ENCODE measurements at regions not wholly inside any gene's neighbourhood (a gene's known extent, or its start where the extent isn't known, plus 50 kb on each side); places are given as distances from the start of the nearest gene placed in this dataset.

- Mint-ChIP-seq H3K4me3 (no peak overlapping the region), H3K9me3 (peaks cover 0 to 5% (median 0%) of the 10 kb centered on the region in 6 donors), H3K27me3 (ENCODE audit: low read depth in 3 of 3) (peaks cover 31 to 46% (median 36%) of the 10 kb centered on the region in 3 donors), H3K27ac (no peak overlapping the region), H3K4me1 (peaks cover 17 to 26% of the 10 kb centered on the region in 2 donors), H3K36me3 (no peaks in the 10 kb centered on the region)
- no peak for DNase-seq
Observed at GRCh38 chr5:138661991-138662434, 86.8 kb upstream of the HSPA9 start.

GRCh38 chr5:138661291-138661960, 86.2 kb upstream of the HSPA9 start:
- Mint-ChIP-seq H3K27ac (no peak overlapping the region), H3K4me1 (peaks cover 17 to 23% of the 10 kb centered on the region in 2 donors), H3K27me3 (ENCODE audit: low read depth in 3 of 3) (peaks cover 33 to 42% (median 36%) of the 10 kb centered on the region in 3 donors), H3K4me3 (no peak overlapping the region), H3K9me3 (peaks cover 0 to 5% (median 0%) of the 10 kb centered on the region in 6 donors), H3K36me3 (no peaks in the 10 kb centered on the region)
- DNase-seq, result no peak

DNA sequence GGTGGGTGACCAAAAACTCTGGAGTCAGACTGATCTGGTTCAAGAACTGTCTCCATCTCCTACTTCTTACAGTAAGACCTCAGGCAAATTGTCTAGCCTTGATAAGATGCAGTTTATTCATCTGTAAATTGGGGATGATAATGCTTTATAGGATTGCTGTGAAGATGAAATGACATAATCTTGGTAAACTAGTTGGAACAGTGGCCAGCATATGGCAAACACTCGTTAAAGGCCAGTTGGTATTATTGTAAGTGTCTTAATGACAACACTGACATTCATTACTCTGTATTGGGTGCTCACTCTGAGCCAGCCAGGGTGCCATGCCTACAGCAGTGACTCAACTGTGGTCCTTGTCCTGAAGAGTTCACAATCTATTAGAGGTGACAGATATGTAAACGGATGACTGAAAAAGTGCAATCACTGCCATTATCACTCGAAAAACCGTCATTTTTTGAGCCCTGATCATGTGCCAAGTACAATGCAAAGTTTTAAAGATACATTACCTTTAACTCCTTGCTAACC, 84.9 kb upstream of the HSPA9 start:
- peaks cover 21 to 25% of the 10 kb centered on the region in 2 donors for H3K4me1 Mint-ChIP-seq
- H3K9me3 Mint-ChIP-seq, result peaks cover 0 to 3% (median 0%) of the 10 kb centered on the region in 6 donors

DNA sequence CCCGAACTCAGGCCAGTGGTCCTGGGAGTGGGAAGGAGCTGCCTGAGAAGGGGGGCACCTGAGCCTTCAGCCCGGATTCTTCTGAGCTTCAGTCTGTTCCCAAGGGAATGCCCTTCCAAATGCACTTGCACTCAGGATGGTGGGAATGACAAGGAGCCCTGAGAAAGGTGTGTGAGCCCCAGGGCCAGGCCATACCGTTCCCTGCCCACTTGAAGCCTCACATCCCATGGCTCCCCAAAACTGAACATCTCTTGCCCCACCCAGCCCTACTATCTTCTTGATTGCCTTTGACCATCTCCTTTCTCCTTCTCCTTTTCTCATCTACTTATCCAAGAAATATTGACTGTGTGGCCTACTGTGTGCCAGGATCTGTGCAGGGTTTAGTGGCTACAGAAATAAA, 84.4 kb upstream of the HSPA9 start:
- H3K9me3 Mint-ChIP-seq, result peaks cover 0 to 3% (median 0%) of the 10 kb centered on the region in 6 donors
- no peak for DNase-seq
- peaks cover 0 to 4% (median 0%) of the 10 kb centered on the region in 3 donors for H3K36me3 Mint-ChIP-seq
- no peak overlapping the region for H3K4me3 Mint-ChIP-seq
- H3K4me1 Mint-ChIP-seq, result peaks cover 27 to 31% of the 10 kb centered on the region in 2 donors
- H3K27ac Mint-ChIP-seq, result no peak overlapping the region
- peaks cover 30 to 46% (median 39%) of the 10 kb centered on the region in 3 donors for H3K27me3 Mint-ChIP-seq (ENCODE audit: low read depth in 3 of 3)

More for the DNA sequence above, 84.9 kb upstream of the HSPA9 start:
- Mint-ChIP-seq H3K4me3 (no peak overlapping the region), H3K36me3 (no peaks in the 10 kb centered on the region), H3K27ac (no peak overlapping the region), H3K27me3 (ENCODE audit: low read depth in 3 of 3) (peaks cover 35 to 45% (median 39%) of the 10 kb centered on the region in 3 donors)
- no peak for DNase-seq

DNA sequence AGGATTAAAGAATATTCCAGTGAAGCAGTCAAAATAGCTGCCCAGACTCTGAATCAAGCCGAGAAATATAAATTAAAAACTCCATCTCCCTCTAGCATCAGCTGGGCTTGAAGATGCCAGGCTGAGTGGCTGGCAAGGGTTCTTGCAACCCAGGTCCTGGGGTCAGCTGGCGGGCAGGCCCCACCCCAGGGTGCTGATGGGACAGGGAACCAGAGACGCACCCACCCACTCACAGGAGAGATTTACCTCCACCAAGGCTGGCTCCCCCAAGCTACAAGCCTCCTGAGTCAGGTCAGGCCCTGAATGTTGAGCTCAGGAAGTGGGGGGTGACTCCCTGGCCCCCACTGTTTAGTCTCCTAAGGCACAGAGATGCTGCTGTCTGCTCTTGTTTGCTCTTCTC, 83.9 kb upstream of the HSPA9 start:
- Mint-ChIP-seq H3K4me1 (peaks cover 31 to 35% of the 10 kb centered on the region in 2 donors), H3K27ac (no peak overlapping the region), H3K27me3 (ENCODE audit: low read depth in 3 of 3) (peaks cover 31 to 47% (median 41%) of the 10 kb centered on the region in 3 donors), H3K9me3 (peaks cover 0 to 3% (median 0%) of the 10 kb centered on the region in 6 donors), H3K4me3 (no peak overlapping the region), H3K36me3 (peaks cover 0 to 4% (median 0%) of the 10 kb centered on the region in 3 donors)
- DNase-seq, result no peak

DNA sequence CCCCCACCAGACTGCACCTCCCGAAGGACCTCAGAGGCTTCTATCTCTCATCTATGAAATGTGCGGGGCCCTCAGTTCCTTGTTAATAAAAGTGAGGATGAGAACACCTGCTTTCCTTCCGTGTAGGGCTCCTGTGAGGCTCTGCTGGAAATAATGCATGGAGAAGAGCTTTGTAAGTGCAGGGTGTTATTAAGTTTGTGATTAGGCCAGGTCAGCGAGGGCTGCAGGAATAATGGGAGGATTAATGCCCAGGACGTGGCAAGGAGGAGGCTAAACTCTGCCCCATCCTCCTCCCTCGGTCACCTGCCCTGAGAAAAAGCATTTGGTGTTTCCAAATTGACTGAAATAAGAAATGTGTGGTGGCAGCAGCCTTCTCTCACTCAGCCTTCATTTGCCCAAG, 83.5 kb upstream of the HSPA9 start:
- H3K27me3 Mint-ChIP-seq (ENCODE audit: low read depth in 3 of 3), result peaks cover 33 to 50% (median 45%) of the 10 kb centered on the region in 3 donors
- H3K36me3 Mint-ChIP-seq, result peaks cover 0 to 4% (median 0%) of the 10 kb centered on the region in 3 donors
- peaks cover 34 to 38% of the 10 kb centered on the region in 2 donors for H3K4me1 Mint-ChIP-seq
- no peak for DNase-seq
- no peak overlapping the region for H3K4me3 Mint-ChIP-seq
- H3K9me3 Mint-ChIP-seq, result peaks cover 0 to 3% (median 0%) of the 10 kb centered on the region in 6 donors
- H3K27ac Mint-ChIP-seq, result no peak overlapping the region

DNA sequence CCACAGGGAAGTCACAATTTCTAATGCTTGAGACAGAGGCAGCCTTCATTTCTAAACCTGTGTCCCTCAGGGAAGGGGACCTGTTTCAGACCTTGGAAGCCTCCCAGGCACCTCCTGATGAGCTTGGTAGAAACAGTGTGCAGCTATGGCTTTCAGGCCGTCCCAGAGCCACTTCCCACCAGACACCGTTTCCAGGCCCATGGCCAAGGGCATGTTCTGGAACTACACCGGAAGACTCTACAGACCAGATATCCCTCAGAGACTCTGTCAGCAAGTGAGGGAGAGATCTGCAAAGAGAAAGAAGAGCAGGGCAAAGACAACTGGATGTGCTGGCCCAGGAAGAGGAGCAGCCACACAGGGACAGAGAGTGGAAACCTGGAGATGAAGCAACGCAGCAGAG, 82.2 kb upstream of the HSPA9 start:
- no peak for DNase-seq
- peaks cover 0 to 4% (median 0%) of the 10 kb centered on the region in 3 donors for H3K36me3 Mint-ChIP-seq
- peaks cover 0 to 1% (median 0%) of the 10 kb centered on the region in 6 donors for H3K9me3 Mint-ChIP-seq
- peaks cover 35 to 57% (median 52%) of the 10 kb centered on the region in 3 donors for H3K27me3 Mint-ChIP-seq (ENCODE audit: low read depth in 3 of 3)
- H3K27ac Mint-ChIP-seq, result no peak overlapping the region
- peaks cover 27 to 31% of the 10 kb centered on the region in 2 donors for H3K4me1 Mint-ChIP-seq
- H3K4me3 Mint-ChIP-seq, result no peak overlapping the region

- H3K4me1 Mint-ChIP-seq, result peaks cover 25 to 29% of the 10 kb centered on the region in 2 donors
- peaks cover 0 to 4% (median 0%) of the 10 kb centered on the region in 3 donors for H3K36me3 Mint-ChIP-seq
- peaks cover 0 to 1% (median 0%) of the 10 kb centered on the region in 6 donors for H3K9me3 Mint-ChIP-seq
- no peak overlapping the region for H3K4me3 Mint-ChIP-seq
- peaks cover 34 to 54% (median 52%) of the 10 kb centered on the region in 3 donors for H3K27me3 Mint-ChIP-seq (ENCODE audit: low read depth in 3 of 3)
- H3K27ac Mint-ChIP-seq, result no peak overlapping the region
- no peak for DNase-seq
Observed at GRCh38 chr5:138656916-138657315, 81.7 kb upstream of the HSPA9 start.

GRCh38 chr5:138655530-138656190, 80.5 kb upstream of the HSPA9 start:
- H3K36me3 Mint-ChIP-seq, result peaks cover 0 to 4% (median 0%) of the 10 kb centered on the region in 3 donors
- H3K4me3 Mint-ChIP-seq, result no peak overlapping the region
- peaks cover 25 to 29% of the 10 kb centered on the region in 2 donors for H3K4me1 Mint-ChIP-seq
- no peak for DNase-seq
- peaks cover 0 to 4% (median 0%) of the 10 kb centered on the region in 6 donors for H3K9me3 Mint-ChIP-seq
- peak overlapping the region in 1 of 6 donors; percentile 50 for H3K27ac Mint-ChIP-seq
- H3K27me3 Mint-ChIP-seq (ENCODE audit: low read depth in 3 of 3), result peaks cover 35 to 58% (median 55%) of the 10 kb centered on the region in 3 donors

GRCh38 chr5:138654281-138654867, 79.2 kb upstream of the HSPA9 start:
- peak; percentile 77 to 81 (median 81) for DNase-seq
- peaks cover 25 to 29% of the 10 kb centered on the region in 2 donors for H3K4me1 Mint-ChIP-seq
- peaks cover 27 to 60% (median 47%) of the 10 kb centered on the region in 3 donors for H3K27me3 Mint-ChIP-seq (ENCODE audit: low read depth in 3 of 3)
- H3K9me3 Mint-ChIP-seq, result peaks cover 0 to 4% (median 0%) of the 10 kb centered on the region in 6 donors
- peak overlapping the region; percentile 45 to 71 (median 57) for H3K4me3 Mint-ChIP-seq
- peak overlapping the region in 5 of 6 donors; percentile 51 to 86 (median 75) for H3K27ac Mint-ChIP-seq
- peaks cover 0 to 4% (median 0%) of the 10 kb centered on the region in 3 donors for H3K36me3 Mint-ChIP-seq

DNA sequence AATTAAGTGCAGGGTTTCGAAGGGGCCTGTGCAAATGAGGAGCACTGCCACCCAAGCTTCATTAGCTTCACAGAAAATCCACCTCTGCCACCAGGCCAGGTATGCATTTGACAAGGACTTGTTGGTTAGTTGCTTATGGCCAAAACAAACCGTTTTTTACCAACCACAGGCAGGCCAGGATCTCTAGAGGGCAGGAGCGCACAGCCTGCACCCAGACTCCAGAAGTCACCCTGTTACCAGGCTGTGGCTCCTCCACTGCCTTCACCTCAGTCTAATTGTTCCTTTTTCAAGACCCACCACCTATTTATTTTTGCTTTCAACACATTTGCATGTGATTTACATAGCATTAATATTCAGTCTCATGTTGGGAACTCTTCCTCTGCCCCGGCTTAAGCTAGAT, 78.3 kb upstream of the HSPA9 start:
- Mint-ChIP-seq H3K4me3 (no peak overlapping the region), H3K4me1 (peaks cover 25 to 29% of the 10 kb centered on the region in 2 donors), H3K27me3 (ENCODE audit: low read depth in 3 of 3) (peaks cover 27 to 55% (median 52%) of the 10 kb centered on the region in 3 donors), H3K27ac (peak overlapping the region in 2 of 6 donors; percentile 40 to 74), H3K36me3 (peaks cover 0 to 4% (median 0%) of the 10 kb centered on the region in 3 donors), H3K9me3 (peaks cover 0 to 4% (median 0%) of the 10 kb centered on the region in 6 donors)
- DNase-seq, result no peak

- Mint-ChIP-seq H3K27ac (no peak overlapping the region), H3K36me3 (peaks cover 0 to 4% (median 0%) of the 10 kb centered on the region in 3 donors), H3K4me1 (peaks cover 25 to 29% of the 10 kb centered on the region in 2 donors), H3K9me3 (peaks cover 0 to 2% (median 0%) of the 10 kb centered on the region in 6 donors), H3K27me3 (ENCODE audit: low read depth in 3 of 3) (peaks cover 29 to 60% (median 52%) of the 10 kb centered on the region in 3 donors), H3K4me3 (no peak overlapping the region)
- no peak for DNase-seq
Observed at GRCh38 chr5:138651767-138652117, 76.5 kb upstream of the HSPA9 start.

DNA sequence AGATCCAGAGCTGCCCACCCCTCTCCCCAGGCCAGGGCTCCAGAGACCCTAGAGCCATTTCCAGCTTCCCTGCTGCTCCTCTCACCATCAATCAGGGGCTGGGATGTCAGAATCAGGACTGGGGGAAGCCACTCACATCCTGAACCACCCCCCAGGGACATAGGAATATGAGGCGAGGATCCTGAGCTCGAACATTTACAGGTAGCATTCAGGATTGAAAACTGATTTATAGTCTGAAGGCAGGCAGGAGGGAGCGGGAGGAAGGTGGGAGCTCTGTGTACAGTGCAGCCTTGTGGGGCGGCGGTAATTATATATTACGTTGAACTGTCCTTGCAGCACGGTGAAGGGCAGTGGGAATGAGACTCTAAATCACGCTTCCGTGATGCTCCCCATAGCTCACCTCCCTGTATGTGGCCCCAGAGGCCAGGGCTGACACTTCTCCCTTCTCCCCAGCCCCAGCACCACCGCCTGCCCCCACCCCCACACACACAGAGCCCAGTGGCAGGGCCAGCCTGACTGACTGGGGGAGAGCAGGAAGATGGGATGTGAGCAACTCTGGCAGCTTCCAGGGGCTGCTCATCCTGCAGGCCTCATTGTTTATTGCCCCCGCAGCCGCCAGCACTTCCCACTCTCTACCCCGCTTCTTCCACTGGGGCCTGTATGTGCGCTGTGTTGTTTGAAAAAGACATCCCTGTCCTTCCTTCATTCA, 76.0 kb upstream of the HSPA9 start:
- peaks cover 0 to 4% (median 0%) of the 10 kb centered on the region in 3 donors for H3K36me3 Mint-ChIP-seq
- peaks cover 25 to 29% of the 10 kb centered on the region in 2 donors for H3K4me1 Mint-ChIP-seq
- no peak overlapping the region for H3K4me3 Mint-ChIP-seq
- DNase-seq, result no peak
- peaks cover 0 to 2% (median 0%) of the 10 kb centered on the region in 6 donors for H3K9me3 Mint-ChIP-seq
- H3K27ac Mint-ChIP-seq, result no peak overlapping the region
- peaks cover 31 to 60% (median 55%) of the 10 kb centered on the region in 3 donors for H3K27me3 Mint-ChIP-seq (ENCODE audit: low read depth in 3 of 3)
